Spleen (tissue), 7 donors: ENCODE measurements at regions not wholly inside any gene's neighbourhood (a gene's known extent, or its start where the extent isn't known, plus 50 kb on each side); places are given as distances from the start of the nearest gene placed in this dataset.

Source experiments
- CTCF ChIP-seq, 11 experiments: fragments of 200-600 bp in 7 of 11; fragments of 450-650 bp in 4 of 11; sonication (generic) in 4 of 11; IDR thresholded peaks in 8 of 11; conservative IDR thresholded peaks in 3 of 11; 1 replicate in 7 of 11; 2 replicates in 4 of 11; pipeline versions ENCODE4 v1.4.0 to v1.8.0; 2016 to 2021; ENCODE audit warnings: antibody characterized with exemption in 11 of 11, inconsistent platforms in 4 of 11, mild to moderate bottlenecking in 1 of 11
- POLR2A ChIP-seq, 3 donors: fragments of 450-650 bp; IDR thresholded peaks; one replicate each; pipeline ENCODE4 v1.5.1; 2017; ENCODE audit warnings: antibody characterized with exemption in 3 of 3, mild to moderate bottlenecking in 1 of 3
- POLR2AphosphoS5 ChIP-seq, 3 donors: sonication (generic); formaldehyde crosslinking; IDR thresholded peaks; one replicate each; pipeline ENCODE4 v1.5.1; 2017; ENCODE audit warnings: antibody characterized with exemption in 3 of 3
- donor health status: DM: no; HTN: no; CAD: no; lungs with moderate emphysema.
- donor health status: DM: no; HTN: no; CAD: no.
- donor health status: DM: no; HTN: no; CAD: no.

- TF ChIP-seq CTCF (IDR thresholded peaks at IDR 0.05 in 8 of 11, conservative IDR thresholded peaks at IDR 0.05 in 3 of 11): no peak
- TF ChIP-seq POLR2AphosphoS5 (IDR thresholded peaks at IDR 0.05): no peak
- TF ChIP-seq POLR2A (IDR thresholded peaks at IDR 0.05): no peak
These were observed 183.3 kb downstream of the JCAD start for GRCh38 chr10:29876008-29876555.
